ENCODE measurements at regions not wholly inside any gene's neighbourhood (a gene's known extent, or its start where the extent isn't known, plus 50 kb on each side); places are given as distances from the start of the nearest gene placed in this dataset.

DNA sequence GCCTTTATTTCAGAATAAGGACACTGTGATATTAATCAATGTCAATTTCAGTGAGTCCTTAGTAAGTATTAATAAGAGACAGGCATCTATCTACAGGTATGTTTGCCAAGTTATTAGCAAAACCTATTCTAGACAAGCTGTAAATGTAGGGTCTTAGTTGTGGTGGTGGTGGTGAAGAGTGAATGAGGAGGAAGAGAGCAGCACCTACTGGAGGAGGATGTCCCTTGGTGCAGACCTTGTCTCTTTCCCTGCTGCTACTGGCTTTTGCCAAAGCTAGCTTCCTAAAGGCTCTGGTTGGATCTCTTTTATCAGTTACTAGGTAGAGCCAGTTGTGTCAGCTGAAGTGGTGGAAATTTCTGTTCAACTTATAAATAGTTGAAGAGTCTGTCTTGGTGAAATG, 304.8 kb upstream of the ATP2B1 start:
- Mint-ChIP-seq H3K9me3 (no peaks in the 10 kb centered on the region), H3K36me3 (no peaks in the 10 kb centered on the region), H3K4me3 (no peak overlapping the region), H3K4me1 (peaks cover 0 to 2% (median 0%) of the 10 kb centered on the region in 7 donors), H3K27ac (no peak overlapping the region), H3K27me3 (peaks cover 0 to 3% (median 0%) of the 10 kb centered on the region in 5 donors)
- no peaks in the 10 kb centered on the region for H3K36me3 ChIP-seq (ENCODE audit: control insufficient read depth in 2 of 3, insufficient read depth in 3 of 3, low read length in 3 of 3)
- no peak overlapping the region for H3K4me3 ChIP-seq (ENCODE audit: low read length)
- H3K27ac ChIP-seq (ENCODE audit: low read depth, low read length) = no peak overlapping the region
- DNase-seq (peak in 2 of 9 donors; percentile 8 to 16), ATAC-seq (peak; percentile 60)
- no peaks in the 10 kb centered on the region for H3K4me1 ChIP-seq (ENCODE audit: control insufficient read depth in 2 of 2, insufficient read depth in 2 of 2, low read length in 2 of 2)
- no peaks in the 10 kb centered on the region for H3K9me3 ChIP-seq (ENCODE audit: control insufficient read depth in 2 of 3, low read length in 3 of 3)
- CTCF ChIA-PET = interaction anchor here (0.6 to 2.3 kb wide), 2 partner anchors 376 to 470 kb away, joined by 3 to 4 read pairs; no protein-coding TSS in a partner anchor
- intact Hi-C loops (cut with micrococcal nuclease) = loop anchor here in 1 of 2 donors (1.0 to 5.0 kb wide), 2 partner anchors 306 to 470 kb away; partner anchors contain the start of gene ATP2B1
- POLR2A ChIA-PET = interaction anchor here (0.6 kb wide), 1 partner anchor 786 kb away, joined by 3 read pairs; no protein-coding TSS in a partner anchor
- no peaks in the 10 kb centered on the region for H3K27me3 ChIP-seq (ENCODE audit: control insufficient read depth in 2 of 2, insufficient read depth in 2 of 2, low read length in 2 of 2)

DNA sequence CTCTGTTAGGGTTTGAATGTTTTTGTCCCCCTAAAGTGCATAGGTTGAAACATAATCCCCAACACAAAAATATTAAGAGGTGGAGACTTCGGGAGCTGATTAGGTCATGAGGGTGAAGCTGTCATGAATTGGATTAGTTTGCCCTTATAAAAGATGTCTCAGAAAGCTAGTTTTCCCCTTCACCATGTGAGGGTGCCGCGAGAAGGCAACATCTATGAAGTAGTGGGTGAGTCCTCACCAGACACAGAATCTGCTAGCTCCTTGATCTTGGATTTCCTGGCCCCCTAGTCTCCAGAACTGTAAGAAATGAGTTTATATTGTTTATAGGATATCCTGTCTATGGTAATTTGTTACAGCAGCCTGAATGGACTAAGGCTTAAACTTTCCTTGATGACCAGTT, 301.5 kb upstream of the ATP2B1 start:
- Mint-ChIP-seq H3K9me3 (no peaks in the 10 kb centered on the region), H3K27me3 (peaks cover 0 to 8% (median 0%) of the 10 kb centered on the region in 5 donors), H3K27ac (no peak overlapping the region), H3K4me1 (peaks cover 0 to 2% (median 0%) of the 10 kb centered on the region in 7 donors), H3K4me3 (no peak overlapping the region), H3K36me3 (no peaks in the 10 kb centered on the region)
- Histone ChIP-seq H3K36me3 (ENCODE audit: control insufficient read depth in 2 of 3, insufficient read depth in 3 of 3, low read length in 3 of 3) (no peaks in the 10 kb centered on the region), H3K27ac (ENCODE audit: low read depth, low read length) (no peak overlapping the region), H3K4me1 (ENCODE audit: control insufficient read depth in 2 of 2, insufficient read depth in 2 of 2, low read length in 2 of 2) (no peaks in the 10 kb centered on the region), H3K4me3 (ENCODE audit: low read length) (no peak overlapping the region), H3K9me3 (ENCODE audit: control insufficient read depth in 2 of 3, low read length in 3 of 3) (no peaks in the 10 kb centered on the region), H3K27me3 (ENCODE audit: control insufficient read depth in 2 of 2, insufficient read depth in 2 of 2, low read length in 2 of 2) (no peaks in the 10 kb centered on the region)
- no peak for ATAC-seq
- ChIA-PET POLR2A (interaction anchor here (0.7 kb wide), 1 partner anchor 347 kb away, joined by 3 read pairs; no protein-coding TSS in a partner anchor), CTCF (interaction anchor here (0.5 kb wide), 1 partner anchor 243 kb away, joined by 4 read pairs; no protein-coding TSS in a partner anchor)
- intact Hi-C loops (cut with micrococcal nuclease) = loop anchor here in 1 of 2 donors (1.0 to 5.0 kb wide), 2 partner anchors 93 to 303 kb away; partner anchors contain the start of gene ATP2B1
- no peak for DNase-seq

DNA sequence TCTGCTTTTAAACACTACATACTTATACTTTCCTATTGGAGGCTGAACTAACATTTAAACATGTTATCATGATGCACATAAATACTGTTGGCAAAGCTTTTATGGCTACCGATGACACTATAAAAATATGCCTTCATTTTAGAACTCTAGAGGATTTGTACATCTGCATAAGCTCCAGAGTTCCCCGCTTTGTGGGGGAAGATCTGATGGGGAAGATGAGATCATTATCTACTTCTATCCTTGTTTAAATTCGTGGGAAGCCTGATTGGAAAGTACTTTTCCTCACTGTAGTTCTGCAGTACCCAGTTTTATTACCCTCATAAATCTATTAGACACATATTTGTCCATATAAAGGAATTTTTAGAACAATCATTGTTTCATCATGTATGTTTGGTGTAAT, 299.6 kb upstream of the ATP2B1 start:
- POLR2A ChIA-PET = no interaction called here

DNA sequence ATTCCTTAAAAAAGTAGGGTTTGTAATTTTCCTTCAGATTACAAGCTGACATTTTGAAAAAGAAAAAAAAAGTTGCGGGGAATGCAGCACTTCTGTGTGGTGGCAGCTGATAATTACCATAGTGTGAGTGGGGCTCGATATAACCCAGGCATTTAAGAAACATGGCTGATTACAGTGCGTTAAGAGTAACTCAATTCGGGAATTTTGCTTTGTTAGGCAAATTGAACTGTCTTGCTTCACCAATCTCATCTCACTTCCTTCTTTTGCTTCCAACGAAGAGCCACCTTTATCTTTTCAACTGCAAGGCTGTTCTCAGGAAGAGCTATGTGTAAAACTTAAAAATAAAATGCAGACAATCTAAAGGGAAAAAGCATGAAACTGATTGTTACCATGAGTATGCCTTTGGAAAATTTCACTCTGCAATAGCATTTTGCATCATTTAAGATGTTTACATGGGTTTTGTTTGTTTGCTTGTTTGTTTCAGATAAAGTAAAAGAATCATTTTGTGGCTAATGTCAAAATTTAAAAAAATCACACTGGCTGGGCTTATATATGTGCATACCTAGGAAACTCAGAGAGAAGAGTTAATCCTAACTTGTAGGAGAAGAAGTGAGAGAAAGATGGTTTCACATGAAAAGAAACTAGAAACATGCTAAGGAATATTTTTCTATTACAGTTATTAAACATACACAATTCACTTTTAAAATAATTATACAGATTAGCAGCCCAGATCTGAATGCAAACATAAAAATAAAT, 295.9 kb upstream of the ATP2B1 start:
- peaks cover 0 to 2% (median 0%) of the 10 kb centered on the region in 5 donors for H3K36me3 Mint-ChIP-seq
- Histone ChIP-seq H3K36me3 (ENCODE audit: control insufficient read depth in 2 of 3, insufficient read depth in 3 of 3, low read length in 3 of 3) (no peaks in the 10 kb centered on the region), H3K27ac (ENCODE audit: low read depth, low read length) (no peak overlapping the region), H3K4me1 (ENCODE audit: control insufficient read depth in 2 of 2, insufficient read depth in 2 of 2, low read length in 2 of 2) (no peaks in the 10 kb centered on the region), H3K4me3 (ENCODE audit: low read length) (no peak overlapping the region), H3K27me3 (ENCODE audit: control insufficient read depth in 2 of 2, insufficient read depth in 2 of 2, low read length in 2 of 2) (no peaks in the 10 kb centered on the region), H3K9me3 (ENCODE audit: control insufficient read depth in 2 of 3, low read length in 3 of 3) (no peaks in the 10 kb centered on the region)
- ATAC-seq (no peak), DNase-seq (no peak)
- no peak overlapping the region for H3K4me3 Mint-ChIP-seq
- peaks cover 0 to 10% (median 0%) of the 10 kb centered on the region in 5 donors for H3K27me3 Mint-ChIP-seq
- peaks cover 0 to 2% (median 0%) of the 10 kb centered on the region in 7 donors for H3K4me1 Mint-ChIP-seq
- intact Hi-C loops (cut with micrococcal nuclease) = no loop called here
- no peaks in the 10 kb centered on the region for H3K9me3 Mint-ChIP-seq
- ChIA-PET POLR2A (no interaction called here), CTCF (no interaction called here)
- H3K27ac Mint-ChIP-seq = no peak overlapping the region

More for the DNA sequence above, 299.6 kb upstream of the ATP2B1 start:
- Mint-ChIP-seq H3K27ac (no peak overlapping the region), H3K4me3 (no peak overlapping the region), H3K9me3 (no peaks in the 10 kb centered on the region), H3K27me3 (peaks cover 0 to 10% (median 0%) of the 10 kb centered on the region in 5 donors), H3K4me1 (peaks cover 0 to 3% (median 0%) of the 10 kb centered on the region in 7 donors), H3K36me3 (peaks cover 0 to 2% (median 0%) of the 10 kb centered on the region in 5 donors)
- intact Hi-C loops (cut with micrococcal nuclease) = no loop called here
- Histone ChIP-seq H3K27ac (ENCODE audit: low read depth, low read length) (no peak overlapping the region), H3K9me3 (ENCODE audit: control insufficient read depth in 2 of 3, low read length in 3 of 3) (no peaks in the 10 kb centered on the region), H3K36me3 (ENCODE audit: control insufficient read depth in 2 of 3, insufficient read depth in 3 of 3, low read length in 3 of 3) (no peaks in the 10 kb centered on the region), H3K27me3 (ENCODE audit: control insufficient read depth in 2 of 2, insufficient read depth in 2 of 2, low read length in 2 of 2) (no peaks in the 10 kb centered on the region), H3K4me1 (ENCODE audit: control insufficient read depth in 2 of 2, insufficient read depth in 2 of 2, low read length in 2 of 2) (no peaks in the 10 kb centered on the region), H3K4me3 (ENCODE audit: low read length) (no peak overlapping the region)
- ATAC-seq (no peak), DNase-seq (no peak)
- CTCF ChIA-PET = no interaction called here

DNA sequence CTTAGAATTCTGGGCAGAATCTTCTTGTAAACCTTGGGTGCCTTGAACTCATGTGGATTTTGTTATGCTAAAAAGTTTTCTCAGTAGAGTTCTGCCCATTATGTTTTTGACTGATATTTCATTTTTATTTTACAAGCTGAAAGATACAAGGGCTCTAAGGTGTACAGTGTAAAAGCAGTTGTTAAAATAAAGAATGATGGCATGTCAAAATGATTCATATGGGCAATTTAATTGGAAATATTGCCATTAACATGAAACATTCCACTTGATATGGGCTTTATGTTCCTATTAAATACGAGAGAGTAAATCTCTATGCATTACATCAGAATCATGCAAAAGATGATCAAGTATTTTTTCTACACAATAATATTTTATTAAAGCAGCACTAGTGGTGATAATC, 295.1 kb upstream of the ATP2B1 start:
- DNase-seq (no peak), ATAC-seq (no peak)
- H3K4me1 Mint-ChIP-seq = peaks cover 0 to 3% (median 0%) of the 10 kb centered on the region in 7 donors
- no peak overlapping the region for H3K4me3 Mint-ChIP-seq
- H3K4me1 ChIP-seq (ENCODE audit: control insufficient read depth in 2 of 2, insufficient read depth in 2 of 2, low read length in 2 of 2) = no peaks in the 10 kb centered on the region
- H3K27ac Mint-ChIP-seq = no peak overlapping the region
- no peaks in the 10 kb centered on the region for H3K9me3 Mint-ChIP-seq
- CTCF ChIA-PET = no interaction called here
- no peaks in the 10 kb centered on the region for H3K9me3 ChIP-seq (ENCODE audit: control insufficient read depth in 2 of 3, low read length in 3 of 3)
- H3K36me3 ChIP-seq (ENCODE audit: control insufficient read depth in 2 of 3, insufficient read depth in 3 of 3, low read length in 3 of 3) = no peaks in the 10 kb centered on the region
- H3K36me3 Mint-ChIP-seq = peaks cover 0 to 2% (median 0%) of the 10 kb centered on the region in 5 donors
- H3K27me3 Mint-ChIP-seq = peaks cover 0 to 10% (median 0%) of the 10 kb centered on the region in 5 donors
- POLR2A ChIA-PET = no interaction called here
- intact Hi-C loops (cut with micrococcal nuclease) = no loop called here
- no peaks in the 10 kb centered on the region for H3K27me3 ChIP-seq (ENCODE audit: control insufficient read depth in 2 of 2, insufficient read depth in 2 of 2, low read length in 2 of 2)
- H3K27ac ChIP-seq (ENCODE audit: low read depth, low read length) = no peak overlapping the region
- no peak overlapping the region for H3K4me3 ChIP-seq (ENCODE audit: low read length)

DNA sequence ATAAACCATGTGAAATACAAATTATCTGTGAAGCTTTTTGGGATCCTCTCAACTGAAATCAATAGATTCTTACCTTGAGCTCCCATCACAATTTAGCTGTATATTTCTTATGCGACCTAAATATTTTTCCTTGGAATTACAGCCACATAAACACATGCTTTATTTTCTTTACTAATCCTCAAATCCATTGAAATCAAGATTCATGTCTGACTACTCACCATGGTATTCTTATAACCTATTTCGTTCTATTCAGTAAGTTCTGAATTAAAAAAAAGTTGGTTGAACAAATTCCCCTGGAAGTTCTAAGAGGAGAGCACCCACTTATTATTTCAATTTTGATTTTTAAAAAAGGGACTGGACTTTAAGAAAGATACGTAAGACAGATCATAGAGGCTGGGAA, 292.1 kb upstream of the ATP2B1 start:
- Mint-ChIP-seq H3K36me3 (peaks cover 0 to 2% (median 0%) of the 10 kb centered on the region in 5 donors), H3K27ac (no peak overlapping the region), H3K27me3 (peaks cover 0 to 5% (median 0%) of the 10 kb centered on the region in 5 donors), H3K4me3 (no peak overlapping the region), H3K9me3 (no peaks in the 10 kb centered on the region), H3K4me1 (peaks cover 0 to 3% (median 0%) of the 10 kb centered on the region in 7 donors)
- ChIA-PET CTCF (no interaction called here), POLR2A (no interaction called here)
- no peaks in the 10 kb centered on the region for H3K36me3 ChIP-seq (ENCODE audit: control insufficient read depth in 2 of 3, insufficient read depth in 3 of 3, low read length in 3 of 3)
- H3K4me3 ChIP-seq (ENCODE audit: low read length) = no peak overlapping the region
- intact Hi-C loops (cut with micrococcal nuclease) = no loop called here
- H3K27me3 ChIP-seq (ENCODE audit: control insufficient read depth in 2 of 2, insufficient read depth in 2 of 2, low read length in 2 of 2) = no peaks in the 10 kb centered on the region
- no peak for DNase-seq
- H3K27ac ChIP-seq (ENCODE audit: low read depth, low read length) = no peak overlapping the region
- no peaks in the 10 kb centered on the region for H3K9me3 ChIP-seq (ENCODE audit: control insufficient read depth in 2 of 3, low read length in 3 of 3)
- no peak for ATAC-seq
- H3K4me1 ChIP-seq (ENCODE audit: control insufficient read depth in 2 of 2, insufficient read depth in 2 of 2, low read length in 2 of 2) = no peaks in the 10 kb centered on the region

All from naive thymus-derived CD4-positive, alpha-beta T cell (primary cell).